Osteocyte (in vitro differentiated cells): ENCODE measurements at regions not wholly inside any gene's neighbourhood (a gene's known extent, or its start where the extent isn't known, plus 50 kb on each side); places are given as distances from the start of the nearest gene placed in this dataset.

Experiments used
- DNase-seq: peaks from one replicate; pipeline ENCODE4 v3.0.0; 2021; ENCODE audit warnings: mixed read lengths; ENCODE audit not compliant: unreplicated experiment; ENCODE audit errors: extremely low spot score
- H3K27ac Mint-ChIP-seq: one replicate; pipeline ENCODE4 v1.8.0; 2021; ENCODE audit warnings: mild to moderate bottlenecking, mixed read lengths; ENCODE audit not compliant: unreplicated experiment
- H3K27me3 Mint-ChIP-seq: one replicate; pipeline ENCODE4 v1.8.0; 2021; ENCODE audit warnings: mixed read lengths; ENCODE audit not compliant: unreplicated experiment
- H3K36me3 Mint-ChIP-seq: one replicate; pipeline ENCODE4 v1.8.0; 2021; ENCODE audit warnings: mixed read lengths; ENCODE audit not compliant: unreplicated experiment
- H3K4me1 Mint-ChIP-seq: one replicate; pipeline ENCODE4 v1.8.0; 2021; ENCODE audit warnings: mixed read lengths; ENCODE audit not compliant: unreplicated experiment
- H3K4me3 Mint-ChIP-seq: one replicate; pipeline ENCODE4 v1.8.0; 2021; ENCODE audit warnings: mild to moderate bottlenecking, moderate library complexity, mixed read lengths; ENCODE audit not compliant: unreplicated experiment
- H3K9me3 Mint-ChIP-seq: one replicate; pipeline ENCODE4 v1.8.0; 2021; ENCODE audit warnings: mixed read lengths; ENCODE audit not compliant: unreplicated experiment
- CTCF ChIP-seq: fragments of 200-600 bp; sonication (generic); IDR thresholded peaks from 2 replicates; pipeline ENCODE4 v1.5.0; 2021; ENCODE audit warnings: antibody characterized with exemption, mild to moderate bottlenecking, moderate library complexity

GRCh38 chr7:35526645-35527044 lies 168.3 kb downstream of the HERPUD2 start:
- no peak for TF ChIP-seq CTCF
- H3K27ac Mint-ChIP-seq, result no peak overlapping the region
- H3K9me3 Mint-ChIP-seq, result no peaks in the 10 kb centered on the region
- H3K27me3 Mint-ChIP-seq, result peaks cover 49% of the 10 kb centered on the region
- no peaks in the 10 kb centered on the region for H3K36me3 Mint-ChIP-seq
- no peak overlapping the region for H3K4me3 Mint-ChIP-seq
- no peaks in the 10 kb centered on the region for H3K4me1 Mint-ChIP-seq
- no peak for DNase-seq

GRCh38 chr7:35524112-35524804 lies 170.7 kb downstream of the HERPUD2 start:
- no peak overlapping the region for H3K27ac Mint-ChIP-seq
- peaks cover 2% of the 10 kb centered on the region for H3K4me1 Mint-ChIP-seq
- TF ChIP-seq CTCF, result no peak
- no peak for DNase-seq
- H3K27me3 Mint-ChIP-seq, result peaks cover 57% of the 10 kb centered on the region
- H3K9me3 Mint-ChIP-seq, result peaks cover 5% of the 10 kb centered on the region
- no peak overlapping the region for H3K4me3 Mint-ChIP-seq
- H3K36me3 Mint-ChIP-seq, result no peaks in the 10 kb centered on the region

GRCh38 chr7:35523292-35523691 lies 171.6 kb downstream of the HERPUD2 start:
- H3K4me3 Mint-ChIP-seq, result no peak overlapping the region
- no peak for TF ChIP-seq CTCF
- peaks cover 2% of the 10 kb centered on the region for H3K4me1 Mint-ChIP-seq
- peaks cover 61% of the 10 kb centered on the region for H3K27me3 Mint-ChIP-seq
- no peak overlapping the region for H3K27ac Mint-ChIP-seq
- H3K9me3 Mint-ChIP-seq, result peaks cover 5% of the 10 kb centered on the region
- no peaks in the 10 kb centered on the region for H3K36me3 Mint-ChIP-seq
- no peak for DNase-seq

GRCh38 chr7:35522697-35523096 lies 172.2 kb downstream of the HERPUD2 start:
- H3K4me3 Mint-ChIP-seq, result no peak overlapping the region
- no peak overlapping the region for H3K27ac Mint-ChIP-seq
- no peak for TF ChIP-seq CTCF
- H3K27me3 Mint-ChIP-seq, result peaks cover 60% of the 10 kb centered on the region
- H3K36me3 Mint-ChIP-seq, result no peaks in the 10 kb centered on the region
- H3K9me3 Mint-ChIP-seq, result peaks cover 5% of the 10 kb centered on the region
- no peak for DNase-seq
- H3K4me1 Mint-ChIP-seq, result peaks cover 2% of the 10 kb centered on the region

- no peak for DNase-seq
- Mint-ChIP-seq H3K4me3 (no peak overlapping the region), H3K4me1 (peaks cover 2% of the 10 kb centered on the region), H3K9me3 (peaks cover 5% of the 10 kb centered on the region), H3K27me3 (peaks cover 56% of the 10 kb centered on the region), H3K27ac (no peak overlapping the region), H3K36me3 (no peaks in the 10 kb centered on the region)
- no peak for TF ChIP-seq CTCF
Observed at GRCh38 chr7:35521941-35522340, 173.0 kb downstream of the HERPUD2 start.
